Ovary (tissue), 3 donors: ENCODE measurements at regions not wholly inside any gene's neighbourhood (a gene's known extent, or its start where the extent isn't known, plus 50 kb on each side); places are given as distances from the start of the nearest gene placed in this dataset.

ENCODE experiments used
- EP300 ChIP-seq: sonication (generic); formaldehyde crosslinking; IDR thresholded peaks from one replicate; pipeline ENCODE4 v1.6.1; 2017; ENCODE audit warnings: antibody characterized with exemption
- POLR2A ChIP-seq: fragments of 450-650 bp; IDR thresholded peaks from one replicate; pipeline ENCODE4 v1.6.1; 2017; ENCODE audit warnings: antibody characterized with exemption, mild to moderate bottlenecking, moderate library complexity
- TF ChIP-seq, protein P1 (sequence below), 3 donors: fragments of 450-650 bp in 2 of 3; fragments of 200-600 bp in 1 of 3; IDR thresholded peaks; one replicate each; pipeline versions ENCODE4 v1.5.1 to v1.8.0; 2016 to 2022; ENCODE audit warnings: antibody characterized with exemption in 3 of 3, mild to moderate bottlenecking in 1 of 3
- donor health status: DM: no; HTN: no; CAD: no.

DNA sequence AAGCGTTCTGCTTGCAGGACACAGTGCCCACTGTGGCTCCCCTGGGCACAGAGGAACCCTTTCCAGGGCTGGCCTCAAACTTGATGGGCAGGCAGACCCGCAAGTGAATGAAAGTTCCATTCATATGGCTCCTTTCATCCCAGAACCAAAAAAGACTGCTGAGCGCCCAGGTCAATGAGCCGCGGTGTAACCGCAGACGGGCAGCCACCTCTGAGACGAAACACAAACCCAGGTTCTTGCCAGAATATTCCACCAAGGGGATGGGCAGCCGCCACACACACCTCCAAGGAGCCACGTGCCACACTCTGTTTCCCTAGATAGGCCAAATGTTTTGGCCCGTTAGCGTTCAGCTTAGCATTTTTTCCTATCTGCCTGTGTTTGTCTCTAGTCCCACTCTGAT is 82.8 kb upstream of the IGF1R start:
- TF ChIP-seq, protein P1, sequence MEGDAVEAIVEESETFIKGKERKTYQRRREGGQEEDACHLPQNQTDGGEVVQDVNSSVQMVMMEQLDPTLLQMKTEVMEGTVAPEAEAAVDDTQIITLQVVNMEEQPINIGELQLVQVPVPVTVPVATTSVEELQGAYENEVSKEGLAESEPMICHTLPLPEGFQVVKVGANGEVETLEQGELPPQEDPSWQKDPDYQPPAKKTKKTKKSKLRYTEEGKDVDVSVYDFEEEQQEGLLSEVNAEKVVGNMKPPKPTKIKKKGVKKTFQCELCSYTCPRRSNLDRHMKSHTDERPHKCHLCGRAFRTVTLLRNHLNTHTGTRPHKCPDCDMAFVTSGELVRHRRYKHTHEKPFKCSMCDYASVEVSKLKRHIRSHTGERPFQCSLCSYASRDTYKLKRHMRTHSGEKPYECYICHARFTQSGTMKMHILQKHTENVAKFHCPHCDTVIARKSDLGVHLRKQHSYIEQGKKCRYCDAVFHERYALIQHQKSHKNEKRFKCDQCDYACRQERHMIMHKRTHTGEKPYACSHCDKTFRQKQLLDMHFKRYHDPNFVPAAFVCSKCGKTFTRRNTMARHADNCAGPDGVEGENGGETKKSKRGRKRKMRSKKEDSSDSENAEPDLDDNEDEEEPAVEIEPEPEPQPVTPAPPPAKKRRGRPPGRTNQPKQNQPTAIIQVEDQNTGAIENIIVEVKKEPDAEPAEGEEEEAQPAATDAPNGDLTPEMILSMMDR (IDR thresholded peaks at IDR 0.05), result no peak
- TF ChIP-seq POLR2A (no peak), EP300 (no peak)
